MCF 10A (cell line): ENCODE measurements at regions not wholly inside any gene's neighbourhood (a gene's known extent, or its start where the extent isn't known, plus 50 kb on each side); places are given as distances from the start of the nearest gene placed in this dataset.

ENCODE experiments used
- BruUV-seq: library from RNA; stranded (reverse); fragments of 400-500 nt; replicated peaks from 2 replicates; lab custom pipeline; 2021; lab: Mats Ljungman, UMichigan
- CTCF ChIA-PET: fragments of 300-600 bp; sonication (Branson Sonifier 250); formaldehyde crosslinking; extraction: SDS; loops from one replicate; lab custom pipeline; 2021; ENCODE audit warnings: antibody characterized with exemption, inconsistent platforms; lab: Yijun Ruan, JAX
- POLR2A ChIA-PET: fragments of 300-600, 350-650 bp; sonication (Branson Sonifier 250); formaldehyde crosslinking; extraction: SDS; loops from one replicate; lab custom pipeline; 2020; ENCODE audit warnings: antibody characterized with exemption, inconsistent platforms; lab: Yijun Ruan, JAX
- DNase-seq: peaks from one replicate; pipeline ENCODE4 v3.0.0-alpha.2; 2018; ENCODE audit not compliant: unreplicated experiment
- H3K27ac Mint-ChIP-seq: one replicate; pipeline ENCODE4 v1.8.0; 2022; ENCODE audit warnings: mild to moderate bottlenecking, low read depth, mixed read lengths; ENCODE audit not compliant: unreplicated experiment
- H3K27me3 Mint-ChIP-seq: one replicate; pipeline ENCODE4 v1.8.0; 2022; ENCODE audit warnings: mixed read lengths; ENCODE audit not compliant: insufficient read depth, unreplicated experiment
- H3K36me3 Mint-ChIP-seq: one replicate; pipeline ENCODE4 v1.8.0; 2022; ENCODE audit warnings: mild to moderate bottlenecking, moderate library complexity, mixed read lengths; ENCODE audit not compliant: insufficient read depth, unreplicated experiment
- H3K4me1 Mint-ChIP-seq: one replicate; pipeline ENCODE4 v1.8.0; 2022; ENCODE audit warnings: mixed read lengths; ENCODE audit not compliant: insufficient read depth, unreplicated experiment
- H3K4me3 Mint-ChIP-seq: one replicate; pipeline ENCODE4 v1.8.0; 2022; ENCODE audit warnings: mild to moderate bottlenecking, moderate library complexity, mixed read lengths; ENCODE audit not compliant: unreplicated experiment
- H3K9me3 Mint-ChIP-seq: one replicate; pipeline ENCODE4 v1.8.0; 2022; ENCODE audit warnings: mixed read lengths; ENCODE audit not compliant: unreplicated experiment
- intact Hi-C: fragments of 100-400 bp; cut with micrococcal nuclease; formaldehyde crosslinking; loops from 2 replicates; pipeline ENCODE4 v1.14.1; 2022
- TF ChIP-seq, protein P1 (sequence below): fragments of 200-600 bp; IDR thresholded peaks from one replicate; pipeline ENCODE4 v1.8.0; 2022; ENCODE audit warnings: antibody characterized with exemption, mild to moderate bottlenecking; ENCODE audit not compliant: unreplicated experiment

DNA sequence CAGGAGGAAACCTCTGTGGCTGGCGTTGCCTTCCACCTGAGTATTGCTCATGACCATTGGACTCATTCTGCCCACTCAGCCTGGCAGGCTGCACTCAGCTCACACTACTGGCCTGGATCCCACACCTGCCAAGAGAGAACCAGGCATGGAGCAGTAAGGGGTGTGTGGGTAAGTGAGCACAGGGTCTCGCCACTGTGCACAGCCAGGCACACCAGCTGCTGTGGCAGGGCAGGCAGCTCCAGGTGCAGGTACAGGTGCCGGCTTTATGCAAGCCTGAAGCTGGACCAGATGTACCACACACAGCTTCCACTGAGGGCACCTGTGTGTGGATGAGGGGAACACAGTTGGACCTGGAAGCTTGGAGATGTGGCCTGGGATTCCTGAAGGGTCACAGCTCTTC is 295.2 kb upstream of the SNX7 start:
- H3K4me1 Mint-ChIP-seq = peaks cover 4% of the 10 kb centered on the region
- no peaks in the 10 kb centered on the region for H3K36me3 Mint-ChIP-seq
- no TSS peak for BruUV-seq

DNA sequence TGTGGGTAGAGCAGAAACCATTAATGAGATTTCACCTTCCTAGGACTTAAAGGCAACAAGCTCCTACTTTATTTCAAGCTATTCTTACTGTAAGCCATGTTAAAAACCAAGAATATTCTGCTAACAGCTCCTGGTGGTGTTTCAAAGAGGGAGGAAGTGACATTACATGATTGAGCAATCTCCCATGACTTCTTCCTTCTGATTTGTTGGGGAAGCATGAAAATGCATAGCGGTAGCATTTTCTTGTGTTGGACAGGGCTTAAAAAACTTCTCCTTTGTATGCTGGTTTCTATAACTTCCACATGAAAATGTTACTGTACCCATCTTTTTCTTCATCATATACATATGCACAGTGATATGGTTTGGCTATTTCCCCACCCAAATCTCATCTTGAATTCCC is 297.0 kb upstream of the SNX7 start:
- no peaks in the 10 kb centered on the region for H3K36me3 Mint-ChIP-seq
- no peaks in the 10 kb centered on the region for H3K27me3 Mint-ChIP-seq

More for the DNA sequence above, 295.2 kb upstream of the SNX7 start:
- intact Hi-C loops = no loop called here
- H3K4me3 Mint-ChIP-seq = no peak overlapping the region
- ChIA-PET CTCF (interaction anchor here (0.6 to 0.7 kb wide), 3 partner anchors 12 to 1066 kb away, joined by 3 to 4 read pairs (median 3); no protein-coding TSS in a partner anchor), POLR2A (no interaction called here)
- no peaks in the 10 kb centered on the region for H3K27me3 Mint-ChIP-seq
- peaks cover 9% of the 10 kb centered on the region for H3K9me3 Mint-ChIP-seq
- TF ChIP-seq, protein P1, sequence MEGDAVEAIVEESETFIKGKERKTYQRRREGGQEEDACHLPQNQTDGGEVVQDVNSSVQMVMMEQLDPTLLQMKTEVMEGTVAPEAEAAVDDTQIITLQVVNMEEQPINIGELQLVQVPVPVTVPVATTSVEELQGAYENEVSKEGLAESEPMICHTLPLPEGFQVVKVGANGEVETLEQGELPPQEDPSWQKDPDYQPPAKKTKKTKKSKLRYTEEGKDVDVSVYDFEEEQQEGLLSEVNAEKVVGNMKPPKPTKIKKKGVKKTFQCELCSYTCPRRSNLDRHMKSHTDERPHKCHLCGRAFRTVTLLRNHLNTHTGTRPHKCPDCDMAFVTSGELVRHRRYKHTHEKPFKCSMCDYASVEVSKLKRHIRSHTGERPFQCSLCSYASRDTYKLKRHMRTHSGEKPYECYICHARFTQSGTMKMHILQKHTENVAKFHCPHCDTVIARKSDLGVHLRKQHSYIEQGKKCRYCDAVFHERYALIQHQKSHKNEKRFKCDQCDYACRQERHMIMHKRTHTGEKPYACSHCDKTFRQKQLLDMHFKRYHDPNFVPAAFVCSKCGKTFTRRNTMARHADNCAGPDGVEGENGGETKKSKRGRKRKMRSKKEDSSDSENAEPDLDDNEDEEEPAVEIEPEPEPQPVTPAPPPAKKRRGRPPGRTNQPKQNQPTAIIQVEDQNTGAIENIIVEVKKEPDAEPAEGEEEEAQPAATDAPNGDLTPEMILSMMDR = no peak
- DNase-seq = no peak
- H3K27ac Mint-ChIP-seq = no peak overlapping the region

DNA sequence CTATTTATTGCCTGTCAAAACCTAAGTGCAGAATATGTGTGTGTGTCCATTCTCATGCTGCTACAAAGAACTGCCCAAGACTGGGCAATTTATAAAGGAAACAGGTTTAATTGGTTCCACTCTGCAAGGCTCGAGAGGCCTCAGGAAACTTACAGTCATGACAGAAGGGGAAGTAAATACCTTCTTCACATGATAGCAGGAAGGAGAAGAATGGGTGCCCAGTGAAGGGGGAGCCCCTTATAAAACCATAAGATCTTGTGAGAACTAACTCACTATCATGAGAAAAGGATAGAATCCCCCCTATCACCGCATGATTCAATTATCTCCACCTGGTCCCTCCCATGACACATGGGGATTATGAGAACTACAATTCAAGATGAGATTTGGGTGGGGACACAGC is 300.7 kb upstream of the SNX7 start:
- no peak for DNase-seq
- H3K4me3 Mint-ChIP-seq = no peak overlapping the region
- intact Hi-C loops = no loop called here
- no peaks in the 10 kb centered on the region for H3K27me3 Mint-ChIP-seq
- peaks cover under 1% of the 10 kb centered on the region for H3K4me1 Mint-ChIP-seq
- CTCF ChIA-PET = interaction anchor here (0.6 kb wide), 1 partner anchor 12 kb away, joined by 3 read pairs; no protein-coding TSS in a partner anchor
- H3K27ac Mint-ChIP-seq = no peak overlapping the region
- TF ChIP-seq, protein P1 = no peak
- peaks cover 16% of the 10 kb centered on the region for H3K9me3 Mint-ChIP-seq
- POLR2A ChIA-PET = no interaction called here
- no TSS peak for BruUV-seq
- no peaks in the 10 kb centered on the region for H3K36me3 Mint-ChIP-seq

More for the DNA sequence above, 297.0 kb upstream of the SNX7 start:
- ChIA-PET CTCF (no interaction called here), POLR2A (no interaction called here)
- Mint-ChIP-seq H3K9me3 (peaks cover 9% of the 10 kb centered on the region), H3K4me1 (peaks cover 2% of the 10 kb centered on the region), H3K27ac (no peak overlapping the region), H3K4me3 (no peak overlapping the region)
- intact Hi-C loops = no loop called here
- TF ChIP-seq, protein P1 = no peak
- DNase-seq = no peak
- BruUV-seq = no TSS peak

DNA sequence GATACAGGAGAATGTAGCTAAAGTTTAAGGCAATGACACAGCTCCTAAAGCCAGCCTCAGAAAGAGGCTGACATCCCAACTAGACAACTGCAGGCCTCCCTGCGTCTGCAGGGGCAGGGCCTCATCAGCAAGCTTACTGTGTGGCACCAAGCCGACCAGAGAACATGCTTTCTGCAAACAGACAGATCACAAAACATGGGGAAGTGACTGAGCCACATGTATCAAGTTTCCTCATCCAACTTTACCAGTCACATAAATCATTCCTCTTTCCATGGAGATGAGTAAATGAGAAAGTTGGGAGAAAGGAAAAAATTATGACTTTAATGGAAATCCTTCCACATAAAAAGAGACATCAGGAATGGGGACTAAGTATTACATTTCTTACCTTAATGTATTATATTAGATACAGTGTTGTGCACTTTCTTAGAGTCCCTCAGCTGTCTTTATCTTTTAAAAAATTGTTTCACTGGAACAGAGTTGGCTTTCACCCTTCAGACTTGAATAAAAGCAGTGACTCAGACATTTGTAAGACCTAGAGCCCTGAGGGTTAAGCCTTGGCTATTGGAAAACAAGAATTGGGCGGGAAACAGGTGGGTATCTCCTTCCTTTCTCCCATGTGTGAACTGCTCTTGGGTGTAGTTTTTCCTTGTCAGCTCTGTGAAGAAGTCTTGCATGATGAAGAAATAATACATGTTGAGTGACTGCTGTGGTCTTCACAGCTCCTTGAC is 305.7 kb upstream of the SNX7 start:
- ChIA-PET POLR2A (no interaction called here), CTCF (interaction anchor here (1.1 to 1.5 kb wide), 2 partner anchors 9 to 19 kb away, joined by 3 read pairs; no protein-coding TSS in a partner anchor)
- peaks cover 7% of the 10 kb centered on the region for H3K9me3 Mint-ChIP-seq
- H3K36me3 Mint-ChIP-seq = no peaks in the 10 kb centered on the region
- peak; percentile 63 for DNase-seq
- H3K4me1 Mint-ChIP-seq = peaks cover 16% of the 10 kb centered on the region
- H3K27me3 Mint-ChIP-seq = no peaks in the 10 kb centered on the region
- TF ChIP-seq, protein P1 = no peak
- intact Hi-C loops = no loop called here
- H3K27ac Mint-ChIP-seq = no peak overlapping the region
- no TSS peak for BruUV-seq
- H3K4me3 Mint-ChIP-seq = no peak overlapping the region
